Astrocyte of the spinal cord (primary cell): ENCODE measurements at regions not wholly inside any gene's neighbourhood (a gene's known extent, or its start where the extent isn't known, plus 50 kb on each side); places are given as distances from the start of the nearest gene placed in this dataset.

Experiments used
- DNase-seq: peaks from one replicate; pipeline ENCODE4 v3.0.0; 2011; ENCODE audit warnings: low read depth, low spot score
- H3K4me3 ChIP-seq: 2 replicates; pipeline ENCODE4 v1.5.1; 2011; ENCODE audit warnings: low read depth, mild to moderate bottlenecking, low read length, moderate library complexity
- in situ Hi-C: cut with HindIII; loops from 2 replicates; pipeline ENCODE4 v1.10.0; 2017; ENCODE audit warnings: low sequenced_read_pairs
- TF ChIP-seq, protein P1 (sequence below): IDR thresholded peaks from 2 replicates; pipeline ENCODE4 v1.5.1; 2012; ENCODE audit warnings: low read depth, mild to moderate bottlenecking, low read length, inconsistent platforms

DNA sequence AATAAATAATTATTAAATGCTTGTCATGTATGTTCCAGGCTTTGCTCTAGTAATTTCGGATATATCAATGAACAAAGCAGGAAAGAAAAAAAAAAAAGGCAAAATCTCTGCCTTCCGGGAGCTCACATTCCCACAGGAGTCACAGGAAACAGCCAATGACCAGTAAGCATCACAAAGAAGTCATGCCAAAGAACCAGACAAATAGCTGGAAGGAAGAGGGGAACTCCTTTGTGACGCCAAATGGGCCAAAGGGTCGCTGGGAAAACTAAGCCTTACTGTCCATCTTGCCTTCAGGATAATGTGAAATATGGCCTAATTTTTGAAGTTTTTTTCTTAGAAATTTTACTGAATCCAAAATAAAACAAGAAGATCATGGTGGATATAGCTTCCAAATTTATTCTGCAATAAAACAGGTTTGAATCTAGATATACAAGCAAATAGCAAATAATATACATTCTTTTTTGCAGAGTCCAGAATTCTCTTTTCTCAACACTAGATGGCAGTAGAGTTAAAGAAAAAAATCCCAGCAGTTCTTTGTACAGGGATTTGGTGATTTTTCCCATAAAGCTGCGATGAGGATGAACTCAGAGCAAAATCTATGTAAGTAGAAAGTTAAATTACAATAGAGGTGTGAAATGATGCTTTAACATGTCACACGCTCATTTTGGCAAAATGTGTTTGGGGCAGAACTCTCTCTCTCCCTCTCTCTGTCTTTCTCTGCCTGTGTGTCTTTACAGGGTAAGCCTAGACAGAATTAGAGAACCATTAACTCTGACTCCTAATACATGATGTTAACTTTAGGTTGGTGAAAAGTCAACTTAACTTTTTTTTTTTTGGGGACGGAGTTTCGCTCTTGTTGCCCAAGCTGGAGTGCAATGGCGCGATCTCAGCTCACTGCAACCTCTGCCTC, 60.0 kb upstream of the TUT7 start:
- in situ Hi-C loops, result no loop called here
- TF ChIP-seq, protein P1, sequence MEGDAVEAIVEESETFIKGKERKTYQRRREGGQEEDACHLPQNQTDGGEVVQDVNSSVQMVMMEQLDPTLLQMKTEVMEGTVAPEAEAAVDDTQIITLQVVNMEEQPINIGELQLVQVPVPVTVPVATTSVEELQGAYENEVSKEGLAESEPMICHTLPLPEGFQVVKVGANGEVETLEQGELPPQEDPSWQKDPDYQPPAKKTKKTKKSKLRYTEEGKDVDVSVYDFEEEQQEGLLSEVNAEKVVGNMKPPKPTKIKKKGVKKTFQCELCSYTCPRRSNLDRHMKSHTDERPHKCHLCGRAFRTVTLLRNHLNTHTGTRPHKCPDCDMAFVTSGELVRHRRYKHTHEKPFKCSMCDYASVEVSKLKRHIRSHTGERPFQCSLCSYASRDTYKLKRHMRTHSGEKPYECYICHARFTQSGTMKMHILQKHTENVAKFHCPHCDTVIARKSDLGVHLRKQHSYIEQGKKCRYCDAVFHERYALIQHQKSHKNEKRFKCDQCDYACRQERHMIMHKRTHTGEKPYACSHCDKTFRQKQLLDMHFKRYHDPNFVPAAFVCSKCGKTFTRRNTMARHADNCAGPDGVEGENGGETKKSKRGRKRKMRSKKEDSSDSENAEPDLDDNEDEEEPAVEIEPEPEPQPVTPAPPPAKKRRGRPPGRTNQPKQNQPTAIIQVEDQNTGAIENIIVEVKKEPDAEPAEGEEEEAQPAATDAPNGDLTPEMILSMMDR, result peak; percentile 58
- no peak overlapping the region for H3K4me3 ChIP-seq
- DNase-seq, result peak; percentile 62

DNA sequence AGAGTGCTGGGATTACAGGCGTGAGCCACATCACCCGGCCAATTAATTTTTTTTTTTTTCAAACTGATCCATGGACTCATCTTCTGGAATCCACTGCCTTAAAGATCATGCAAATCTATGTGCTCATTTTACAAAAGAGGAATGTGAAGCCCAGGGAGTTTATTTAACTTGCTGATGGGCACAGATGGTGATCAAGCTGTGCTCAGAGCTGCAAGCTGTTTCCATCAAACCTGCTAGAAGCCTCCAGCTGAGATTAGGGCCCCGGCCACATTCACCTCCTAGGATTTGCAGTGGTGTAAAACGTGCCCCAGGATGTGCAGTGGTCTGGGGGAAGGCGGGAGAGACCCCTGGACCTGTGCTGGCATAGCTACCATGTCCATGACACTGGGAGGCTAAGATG, 56.1 kb upstream of the TUT7 start:
- in situ Hi-C loops, result no loop called here
- H3K4me3 ChIP-seq, result no peak overlapping the region
- TF ChIP-seq, protein P1, result no peak
- no peak for DNase-seq

DNA sequence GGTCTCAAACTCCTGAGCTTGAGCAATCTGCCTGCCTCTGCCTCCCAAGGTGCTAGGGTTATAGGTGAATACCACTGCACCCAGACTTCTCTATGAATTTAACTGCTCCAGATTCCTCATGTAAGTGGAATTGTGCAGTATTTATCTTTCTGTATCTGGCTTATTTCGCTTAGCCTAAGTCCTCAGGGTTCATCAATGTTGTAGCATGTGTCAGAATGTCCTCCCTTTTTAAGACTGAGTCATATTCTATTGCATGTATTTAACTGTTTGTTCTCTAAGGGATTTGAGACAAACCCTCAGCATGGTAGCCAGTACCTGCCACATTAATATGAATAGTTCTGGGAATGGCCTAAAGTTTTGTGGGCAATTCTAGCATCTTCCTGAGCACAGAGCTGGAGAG, 53.9 kb upstream of the TUT7 start:
- in situ Hi-C loops, result no loop called here
- DNase-seq, result peak; percentile 40
- H3K4me3 ChIP-seq, result no peak overlapping the region
- TF ChIP-seq, protein P1, result no peak

DNA sequence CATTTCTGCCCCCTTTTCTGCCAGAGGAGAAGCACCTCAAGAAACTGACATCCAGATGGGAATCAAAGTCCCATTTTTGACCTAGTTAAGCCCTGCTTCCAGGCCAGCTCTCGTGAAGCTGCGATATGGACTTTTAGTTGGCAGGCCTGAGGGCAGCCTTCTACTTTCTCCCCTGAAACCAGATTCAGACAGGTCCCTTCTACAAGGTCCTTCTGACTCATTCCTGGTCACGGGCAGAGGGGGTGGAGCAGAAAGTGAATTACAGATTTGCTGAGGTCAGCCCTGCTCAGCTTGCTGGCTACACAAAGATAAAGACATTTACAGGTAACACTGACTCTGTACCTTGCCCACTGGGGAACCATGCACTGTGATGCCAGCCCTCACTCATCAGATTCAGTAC, 52.8 kb upstream of the TUT7 start:
- TF ChIP-seq, protein P1, result no peak
- H3K4me3 ChIP-seq, result no peak overlapping the region
- in situ Hi-C loops, result no loop called here
- peak; percentile 67 for DNase-seq

DNA sequence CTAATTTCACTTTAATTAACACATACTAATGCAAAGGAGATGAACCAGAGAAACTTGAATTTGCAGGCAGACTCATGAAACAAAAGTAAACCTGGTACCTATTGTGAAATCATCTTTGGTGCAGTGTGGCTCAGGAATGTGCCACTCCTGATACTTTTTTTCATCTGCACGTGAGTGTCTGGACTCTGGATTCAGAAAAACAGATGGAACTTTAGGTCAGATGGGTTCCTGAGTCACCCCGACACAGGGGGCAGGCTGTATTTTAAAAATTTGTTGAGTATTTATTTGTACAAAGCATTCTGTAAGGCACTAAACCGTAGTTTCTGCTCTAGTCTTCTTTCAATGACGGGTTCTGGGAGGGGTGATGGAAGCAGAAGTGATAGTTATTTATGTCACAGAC, 52.2 kb upstream of the TUT7 start:
- DNase-seq, result peak; percentile 81
- H3K4me3 ChIP-seq, result no peak overlapping the region
- in situ Hi-C loops, result no loop called here
- TF ChIP-seq, protein P1, result no peak

DNA sequence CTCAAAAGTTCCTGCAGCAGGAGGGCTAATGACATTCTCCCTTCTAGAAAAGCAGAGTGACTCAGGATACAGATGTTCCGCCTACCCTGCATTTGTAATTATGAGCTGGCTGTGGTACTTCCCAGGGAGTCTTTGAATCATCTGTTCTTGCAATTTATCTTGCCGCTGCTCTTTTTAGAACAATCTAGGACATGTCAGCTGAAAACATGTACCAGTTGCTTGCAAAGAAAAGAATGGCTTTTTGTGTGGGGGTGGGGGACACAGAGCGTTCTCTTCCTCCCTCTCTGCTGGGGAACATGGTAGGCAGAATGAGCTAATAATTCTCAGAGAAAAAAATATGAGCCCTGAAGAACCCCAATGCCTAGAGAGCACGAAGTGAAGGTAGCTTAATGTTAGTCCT, 51.7 kb upstream of the TUT7 start:
- no peak overlapping the region for H3K4me3 ChIP-seq
- in situ Hi-C loops, result no loop called here
- peak; percentile 95 for DNase-seq

More for the DNA sequence above, 51.7 kb upstream of the TUT7 start:
- TF ChIP-seq, protein P1, result no peak
